Subcutaneous abdominal adipose tissue (tissue), 5 donors: ENCODE measurements at regions not wholly inside any gene's neighbourhood (a gene's known extent, or its start where the extent isn't known, plus 50 kb on each side); places are given as distances from the start of the nearest gene placed in this dataset.

Experiments used
- H3K27ac ChIP-seq: one replicate; pipeline ENCODE4 v1.7.0; 2013; ENCODE audit warnings: low read depth, mild to moderate bottlenecking, inconsistent platforms, low read length, moderate library complexity
- H3K27me3 ChIP-seq, 5 donors: one replicate each; pipeline ENCODE4 v1.7.0; 2013; ENCODE audit warnings: low read length in 5 of 5, inconsistent platforms in 1 of 5; ENCODE audit not compliant: control insufficient read depth in 5 of 5, insufficient read depth in 4 of 5
- H3K36me3 ChIP-seq, 5 donors: one replicate each; pipeline ENCODE4 v1.7.0; 2013; ENCODE audit warnings: low read length in 5 of 5; ENCODE audit not compliant: control insufficient read depth in 5 of 5, insufficient read depth in 5 of 5
- H3K4me1 ChIP-seq, 5 donors: one replicate each; pipeline ENCODE4 v1.7.0; 2013; ENCODE audit warnings: low read length in 5 of 5, mild to moderate bottlenecking in 3 of 5, moderate library complexity in 1 of 5; ENCODE audit not compliant: control insufficient read depth in 5 of 5, insufficient read depth in 5 of 5
- H3K4me3 ChIP-seq, 5 donors: one replicate each; pipeline ENCODE4 v1.7.0; 2013; ENCODE audit warnings: low read length in 5 of 5, low read depth in 1 of 5
- H3K9ac ChIP-seq, 5 donors: one replicate each; pipeline ENCODE4 v1.7.0; 2013; ENCODE audit warnings: low read length in 5 of 5, mild to moderate bottlenecking in 4 of 5, moderate library complexity in 3 of 5
- H3K9me3 ChIP-seq, 5 donors: one replicate each; pipeline ENCODE4 v1.7.0; 2013; ENCODE audit warnings: low read length in 5 of 5; ENCODE audit not compliant: control insufficient read depth in 5 of 5
- donor health status: healthy.
- donor health status: healthy.
- donor health status: healthy.
- donor health status: healthy.
- donor health status: healthy.

DNA sequence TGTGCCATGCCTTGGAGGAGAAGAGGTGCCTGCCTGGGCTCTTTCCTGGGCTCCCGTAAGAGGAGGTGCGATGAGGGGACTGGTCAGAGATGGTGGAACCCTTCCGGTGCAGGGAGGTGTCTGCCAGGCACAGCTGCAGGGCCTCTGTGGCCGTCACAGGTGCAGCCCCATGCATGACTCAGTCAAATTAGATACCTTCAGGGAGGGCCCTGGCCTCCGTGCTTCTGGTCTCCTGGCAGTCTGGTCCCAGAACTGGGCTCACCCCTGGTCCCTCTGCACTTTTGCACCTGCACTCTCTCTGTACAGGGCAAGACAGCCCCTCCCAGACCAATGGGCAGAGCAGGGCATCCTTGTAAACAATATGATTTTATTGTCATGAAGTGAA lies 49.9 kb upstream of the LRPAP1 start:
- no peaks in the 10 kb centered on the region for H3K4me1 ChIP-seq
- no peak overlapping the region for H3K4me3 ChIP-seq
- H3K9ac ChIP-seq, result no peak overlapping the region
- H3K9me3 ChIP-seq, result peaks cover 0 to 5% (median 0%) of the 10 kb centered on the region in 5 donors
- H3K36me3 ChIP-seq, result no peaks in the 10 kb centered on the region
- H3K27ac ChIP-seq, result no peak overlapping the region
- H3K27me3 ChIP-seq, result peaks cover 0 to 3% (median 0%) of the 10 kb centered on the region in 5 donors
